ENCODE measurements at regions not wholly inside any gene's neighbourhood (a gene's known extent, or its start where the extent isn't known, plus 50 kb on each side); places are given as distances from the start of the nearest gene placed in this dataset.

- TF ChIP-seq CTCF (IDR thresholded peaks at IDR 0.05) = no peak
- TF ChIP-seq POLR2A (IDR thresholded peaks at IDR 0.05) = no peak
- Histone ChIP-seq H3K4me1 (no peaks in the 10 kb centered on the region), H3K4me3 (no peak overlapping the region), H3K9me3 (no peaks in the 10 kb centered on the region), H3K27ac (no peak overlapping the region), H3K36me3 (ENCODE audit: low read depth, missing control alignments) (no peaks in the 10 kb centered on the region), H3K27me3 (no peaks in the 10 kb centered on the region)
- intact Hi-C loops (cut with DNase I; ENCODE audit: low total_unique reads) = no loop called here
- WGBS, 2 donors = 58 to 70% methylated on average over 3 of the region's 3 CpGs
- DNase-seq = no peak
Measured at GRCh38 chr3:86865506-86865905, 125.4 kb downstream of the VGLL3 start.

GRCh38 chr3:86856711-86857110, 134.2 kb downstream of the VGLL3 start:
- TF ChIP-seq POLR2A (IDR thresholded peaks at IDR 0.05) (no peak), CTCF (IDR thresholded peaks at IDR 0.05) (no peak)
- intact Hi-C loops (cut with DNase I; ENCODE audit: low total_unique reads) = no loop called here
- H3K9me3 ChIP-seq = no peaks in the 10 kb centered on the region
- DNase-seq = no peak
- no peak overlapping the region for H3K27ac ChIP-seq
- 0% methylated on average over 1 of the region's 1 CpG for WGBS, 2 donors
- no peaks in the 10 kb centered on the region for H3K4me1 ChIP-seq
- no peak overlapping the region for H3K4me3 ChIP-seq
- no peaks in the 10 kb centered on the region for H3K36me3 ChIP-seq (ENCODE audit: low read depth, missing control alignments)
- no peaks in the 10 kb centered on the region for H3K27me3 ChIP-seq

GRCh38 chr3:86849991-86850390, 141.0 kb downstream of the VGLL3 start:
- H3K27ac ChIP-seq = no peak overlapping the region
- no peaks in the 10 kb centered on the region for H3K9me3 ChIP-seq
- DNase-seq = no peak
- intact Hi-C loops (cut with DNase I; ENCODE audit: low total_unique reads) = no loop called here
- H3K4me3 ChIP-seq = no peak overlapping the region
- no peaks in the 10 kb centered on the region for H3K27me3 ChIP-seq
- no peaks in the 10 kb centered on the region for H3K4me1 ChIP-seq
- TF ChIP-seq POLR2A (IDR thresholded peaks at IDR 0.05) = no peak
- H3K36me3 ChIP-seq (ENCODE audit: low read depth, missing control alignments) = no peaks in the 10 kb centered on the region
- 68% methylated on average over 1 of the region's 1 CpG for WGBS, 2 donors

GRCh38 chr3:86845726-86846125, 145.2 kb downstream of the VGLL3 start:
- H3K27ac ChIP-seq = no peak overlapping the region
- no peaks in the 10 kb centered on the region for H3K27me3 ChIP-seq
- no peak overlapping the region for H3K4me3 ChIP-seq
- no peaks in the 10 kb centered on the region for H3K9me3 ChIP-seq
- H3K36me3 ChIP-seq (ENCODE audit: low read depth, missing control alignments) = no peaks in the 10 kb centered on the region
- WGBS, 2 donors = 69 to 72% methylated on average over 4 of the region's 4 CpGs
- intact Hi-C loops (cut with DNase I; ENCODE audit: low total_unique reads) = no loop called here
- H3K4me1 ChIP-seq = no peaks in the 10 kb centered on the region
- TF ChIP-seq CTCF (IDR thresholded peaks at IDR 0.05) (no peak), POLR2A (IDR thresholded peaks at IDR 0.05) (no peak)
- DNase-seq = no peak

GRCh38 chr3:86838927-86839326, 152.0 kb downstream of the VGLL3 start:
- no peak for DNase-seq
- Histone ChIP-seq H3K36me3 (ENCODE audit: low read depth, missing control alignments) (no peaks in the 10 kb centered on the region), H3K4me1 (no peaks in the 10 kb centered on the region), H3K4me3 (no peak overlapping the region), H3K27me3 (no peaks in the 10 kb centered on the region), H3K9me3 (no peaks in the 10 kb centered on the region), H3K27ac (no peak overlapping the region)
- intact Hi-C loops (cut with DNase I; ENCODE audit: low total_unique reads) = no loop called here
- WGBS, 2 donors = 81 to 93% methylated on average over 2 of the region's 2 CpGs
- TF ChIP-seq POLR2A (IDR thresholded peaks at IDR 0.05) = no peak
- TF ChIP-seq CTCF (IDR thresholded peaks at IDR 0.05) = no peak

Data from testis (tissue), 2 donors.